ENCODE measurements at regions not wholly inside any gene's neighbourhood (a gene's known extent, or its start where the extent isn't known, plus 50 kb on each side); places are given as distances from the start of the nearest gene placed in this dataset.
"Not testable (repeated sequence)": the region's sequence is repeated elsewhere in the genome, so short reads cannot be mapped to it uniquely, and the experiment has no call there.

DNA sequence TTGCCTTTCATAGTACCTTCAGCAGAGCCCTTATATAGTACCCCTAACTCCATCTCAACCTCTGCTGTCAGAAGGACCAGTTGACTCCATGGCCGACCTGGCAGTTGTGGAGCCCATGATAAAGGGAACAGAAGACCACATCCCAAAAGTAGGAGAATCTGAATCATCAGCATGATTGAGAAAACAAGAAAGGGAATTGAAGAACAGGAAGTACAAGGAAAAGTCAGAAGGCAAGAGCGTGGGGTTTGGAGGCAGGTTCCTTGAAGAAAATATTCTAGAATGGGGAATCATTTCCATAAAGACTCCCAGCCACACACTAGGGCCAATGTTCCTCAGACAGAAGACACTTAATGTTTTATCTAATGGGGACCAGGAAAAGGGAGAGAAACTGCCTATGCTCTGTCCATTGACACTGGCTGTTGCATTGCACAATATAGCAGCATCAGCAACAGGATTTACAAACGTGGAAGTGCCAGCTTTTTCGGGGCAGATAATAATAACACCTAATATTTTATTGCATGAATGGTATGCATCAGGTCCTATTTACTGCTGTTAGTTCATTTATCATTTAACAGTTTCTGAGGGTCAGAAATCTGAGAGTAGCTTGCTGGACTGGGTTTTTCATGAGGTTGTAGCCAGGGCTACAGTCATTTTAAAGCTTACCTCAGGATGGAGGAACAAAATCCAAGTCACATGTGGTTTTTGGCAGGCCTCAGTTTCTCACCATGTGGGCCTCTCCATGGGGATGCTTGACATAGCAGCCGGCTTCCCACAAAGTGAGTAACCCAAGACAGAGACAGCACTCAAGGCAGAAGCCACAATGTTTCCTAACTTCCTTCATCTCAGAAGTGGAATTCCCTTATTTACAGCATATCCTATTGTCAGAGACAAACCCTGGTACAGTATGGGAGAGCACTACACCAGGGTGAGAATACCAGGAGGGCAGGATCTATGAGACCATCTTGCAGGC lies 483.4 kb downstream of the PLPP3 start:
- DNase-seq: no peak

DNA sequence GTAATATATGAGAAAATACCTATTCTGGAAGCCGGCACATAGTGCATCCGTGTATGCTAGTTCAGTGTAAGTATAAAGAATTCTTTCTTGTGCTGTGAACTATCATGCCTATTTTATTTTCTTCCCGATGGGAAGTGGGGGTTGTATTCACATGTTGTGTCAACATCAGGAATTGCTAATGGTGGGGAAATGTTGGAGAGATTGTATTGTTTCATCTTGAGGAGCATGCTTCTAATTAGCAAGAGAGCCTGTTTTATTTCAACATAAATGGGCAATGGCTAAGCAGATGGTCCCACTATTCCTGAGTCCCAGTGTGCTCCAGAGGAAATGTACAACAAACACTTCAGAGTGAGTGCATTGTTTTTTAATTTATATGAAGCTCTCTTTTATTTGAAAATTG lies 485.2 kb downstream of the PLPP3 start:
- no peak for DNase-seq

DNA sequence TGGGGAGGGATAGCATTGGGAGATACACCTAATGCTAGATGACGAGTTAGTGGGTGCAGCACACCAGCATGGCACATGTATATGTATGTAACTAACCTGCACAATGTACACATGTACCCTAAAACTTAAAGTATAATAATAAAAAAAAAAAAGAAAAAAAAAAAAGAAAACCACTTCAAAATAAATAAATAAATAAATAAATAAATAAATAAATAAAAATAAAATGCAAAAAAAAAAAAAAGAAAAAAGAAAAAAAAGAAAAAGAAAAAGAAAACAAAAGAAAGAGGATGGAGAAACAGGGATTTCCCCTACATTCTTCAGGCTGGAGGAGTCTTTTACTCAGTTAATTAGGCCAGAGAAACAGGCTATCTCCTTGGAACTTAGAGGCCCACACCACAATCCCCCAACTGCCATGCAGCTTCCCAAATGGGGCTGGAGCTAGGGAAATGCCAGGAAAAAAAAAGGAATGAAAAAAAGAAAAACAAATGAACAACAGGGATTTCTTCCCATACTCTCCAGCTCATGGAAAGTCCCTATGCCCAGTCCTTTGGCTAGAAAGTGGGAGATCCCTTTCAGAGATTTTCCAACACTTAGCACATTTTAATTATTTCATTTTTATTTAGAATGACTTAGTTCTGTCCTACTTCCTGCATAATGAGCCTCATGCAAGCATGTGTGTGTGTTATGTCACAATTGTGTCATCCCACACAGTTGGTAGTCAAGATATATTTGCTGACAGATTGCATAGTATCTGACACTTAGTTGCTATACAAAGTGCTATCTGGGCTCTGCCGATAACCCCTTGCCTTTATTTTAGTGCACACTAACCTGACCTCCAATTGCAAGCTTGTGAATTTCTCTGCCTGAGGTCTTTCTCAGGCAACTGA lies 486.4 kb downstream of the PLPP3 start:
- DNase-seq: no peak

DNA sequence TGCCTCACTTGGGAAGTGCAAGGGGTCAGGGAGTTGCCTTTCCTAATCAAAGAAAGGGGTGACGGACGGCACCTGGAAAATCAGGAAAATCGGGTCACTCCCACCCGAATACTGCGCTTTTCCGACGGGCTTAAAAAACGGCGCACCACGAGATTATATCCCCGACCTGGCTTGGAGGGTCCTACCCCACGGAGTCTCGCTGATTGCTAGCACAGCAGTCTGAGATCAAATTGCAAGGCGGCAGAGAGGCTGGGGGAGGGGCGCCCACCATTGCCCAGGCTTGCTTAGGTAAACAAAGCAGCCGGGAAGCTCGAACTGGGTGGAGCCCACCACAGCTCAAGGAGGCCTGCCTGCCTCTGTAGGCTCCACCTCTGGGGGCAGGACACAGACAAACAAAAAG lies 489.5 kb downstream of the PLPP3 start:
- DNase-seq: not testable (repeated sequence)

DNA sequence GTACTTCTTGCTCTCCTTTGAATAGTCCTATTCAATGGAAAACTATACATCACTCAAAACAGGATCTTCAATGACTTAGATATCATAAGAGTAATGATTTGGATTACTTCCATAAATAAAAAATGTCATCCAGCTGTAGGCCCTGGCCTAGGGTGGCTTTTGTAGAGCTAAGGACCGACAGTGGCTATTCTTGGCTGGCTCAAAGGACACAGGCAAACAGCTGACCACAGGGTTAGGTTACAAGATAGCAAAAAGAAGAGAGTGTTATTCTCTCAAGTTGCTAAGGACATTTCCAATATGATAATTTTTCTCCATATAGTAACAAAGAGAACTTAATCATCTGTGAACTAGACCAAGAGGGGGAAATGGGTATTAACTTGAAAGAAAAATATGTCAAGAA lies 495.1 kb downstream of the PLPP3 start:
- no peak for DNase-seq

DNA sequence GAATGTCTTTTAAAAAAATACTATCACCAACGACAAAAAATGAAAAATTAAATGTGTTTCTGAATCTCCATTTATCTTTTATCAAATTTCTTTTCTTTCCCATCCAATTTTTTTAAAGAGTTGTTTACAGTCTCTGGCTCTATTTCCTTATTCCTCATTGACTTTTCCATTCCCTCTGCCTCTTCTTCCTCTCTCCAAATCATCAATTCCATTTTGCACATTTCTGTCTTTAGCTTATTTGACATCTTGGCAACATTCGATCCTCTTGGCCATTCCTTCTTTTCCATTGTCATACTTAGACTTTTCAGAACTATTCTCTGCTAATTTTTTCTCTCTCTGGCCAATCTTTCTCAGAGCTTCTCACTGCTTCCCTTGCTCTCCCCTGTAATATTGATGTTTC lies 497.6 kb downstream of the PLPP3 start:
- no peak for DNase-seq

DNA sequence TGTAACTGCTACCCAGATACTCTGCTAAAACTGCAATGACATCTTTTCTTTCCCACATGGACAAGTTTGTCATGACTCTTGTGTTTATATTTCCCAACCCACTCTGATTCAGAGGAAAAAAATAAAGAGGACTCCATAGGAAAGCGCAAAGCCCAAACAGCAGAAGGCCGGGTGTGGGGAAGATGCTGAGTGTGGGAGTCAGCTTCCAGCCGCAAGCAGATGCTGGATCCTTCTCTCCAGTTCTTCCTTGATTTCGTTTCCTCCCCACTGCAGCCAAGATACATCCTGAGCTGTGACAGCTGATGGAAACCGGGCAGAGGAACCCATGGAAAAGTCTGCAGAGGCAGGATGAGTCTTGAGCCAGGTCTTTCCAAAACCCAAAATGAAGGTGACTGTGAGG lies 498.2 kb downstream of the PLPP3 start:
- no peak for DNase-seq

DNA sequence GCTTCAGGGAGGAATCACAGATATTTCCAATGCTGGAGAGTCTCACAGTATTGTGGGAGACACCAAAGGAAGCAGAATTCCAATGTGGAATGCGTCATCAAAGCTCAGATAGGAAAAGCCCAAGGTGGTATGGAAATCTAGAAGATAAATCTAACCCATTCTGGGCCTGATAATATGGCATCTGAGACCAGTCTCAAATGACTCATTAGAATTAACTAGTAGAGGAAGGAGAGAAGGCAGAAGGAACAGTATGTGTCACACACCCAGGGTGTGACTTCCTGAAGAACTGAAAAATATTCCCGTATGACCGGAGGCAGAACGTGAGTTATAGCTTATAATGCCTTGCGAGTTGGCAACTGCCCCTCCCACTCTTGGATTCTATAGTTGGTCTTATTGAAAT lies 499.2 kb downstream of the PLPP3 start:
- no peak for DNase-seq

DNA sequence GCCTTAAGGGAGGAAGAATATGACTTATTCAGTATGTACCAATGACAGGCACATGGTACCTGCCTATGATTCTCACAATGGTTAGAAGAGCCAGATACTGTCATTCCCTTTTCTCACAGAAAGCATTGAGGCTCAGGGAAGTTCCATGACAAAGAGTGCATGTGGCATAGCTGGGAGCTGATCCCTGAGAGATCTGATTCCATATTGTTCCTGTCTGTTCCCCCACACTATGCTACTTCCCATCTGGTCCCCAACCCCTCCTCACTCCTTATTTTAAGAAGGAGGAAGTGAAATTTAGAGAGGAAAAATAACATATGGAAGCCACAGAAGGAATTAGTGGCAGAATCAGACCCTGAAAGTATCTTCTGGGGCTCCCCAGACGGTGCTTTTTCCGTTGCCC lies 500.0 kb downstream of the PLPP3 start:
- no peak for DNase-seq

DNA sequence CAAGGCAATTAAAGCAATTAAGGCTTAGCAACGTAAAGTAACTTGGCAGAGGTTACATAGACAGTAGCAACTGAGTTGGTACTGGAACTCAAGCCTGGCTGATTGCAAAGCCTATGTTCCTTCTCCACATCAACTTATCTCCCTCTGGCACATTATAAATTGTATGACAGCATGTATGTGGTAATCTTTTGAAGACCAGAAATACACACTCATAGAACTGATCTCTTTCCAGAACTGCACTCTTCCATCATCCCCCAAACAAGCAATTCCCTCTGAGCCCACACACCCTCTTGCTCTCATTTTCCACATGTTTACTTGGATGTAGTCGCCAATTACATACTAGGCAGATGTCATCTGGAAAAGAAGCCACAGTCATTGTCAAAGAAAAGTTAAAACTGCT lies 502.2 kb downstream of the PLPP3 start:
- DNase-seq: no peak

DNA sequence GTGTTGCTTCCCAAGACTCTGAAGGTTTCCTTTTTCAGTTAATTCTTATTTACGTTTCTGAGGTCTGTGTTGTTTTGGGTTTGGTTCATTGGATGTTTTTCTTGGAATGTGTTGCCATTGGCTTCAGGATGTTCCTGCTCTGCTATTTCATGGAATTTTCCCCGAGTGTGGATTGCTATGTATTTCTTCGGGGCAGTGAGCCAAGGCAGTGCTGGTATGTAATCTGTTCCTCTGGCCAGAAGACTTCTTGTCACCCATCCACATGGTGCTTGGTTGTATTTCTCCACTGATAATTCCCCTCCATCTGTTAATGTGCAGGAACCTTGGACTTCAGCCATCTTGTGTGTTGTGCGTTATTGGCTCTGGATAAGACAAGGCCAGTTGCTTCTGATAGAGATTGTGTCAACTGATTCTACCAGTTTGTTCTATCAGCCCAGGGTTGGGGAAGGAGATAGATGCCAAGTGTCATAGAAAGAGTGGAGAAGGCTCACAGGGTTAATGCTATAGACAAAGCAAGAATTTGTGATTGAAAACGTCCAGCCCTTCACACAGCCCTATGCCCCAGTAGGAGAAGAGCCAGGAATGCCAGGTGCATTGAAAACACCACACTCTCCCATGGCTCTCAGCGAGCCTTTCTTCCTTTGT lies 505.2 kb downstream of the PLPP3 start:
- DNase-seq: no peak

DNA sequence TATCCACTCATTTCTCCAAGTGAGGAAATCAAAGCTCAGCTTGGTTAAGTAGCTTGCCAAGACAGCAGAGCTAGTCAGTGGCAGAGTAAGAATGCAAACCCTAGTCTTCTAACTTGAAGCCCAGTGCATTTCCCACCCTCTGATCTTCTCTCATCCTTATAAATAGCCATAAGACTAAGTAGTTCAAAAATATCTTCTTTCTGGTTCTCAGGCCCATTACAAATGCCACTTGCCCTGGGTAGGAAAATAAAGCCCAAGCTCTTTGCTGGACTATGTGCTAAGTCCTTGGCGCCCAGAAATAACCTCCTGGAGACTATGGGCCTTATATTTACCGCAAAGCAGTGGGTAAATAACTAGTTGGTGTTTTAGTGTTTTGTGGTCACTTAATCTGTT lies 505.8 kb downstream of the PLPP3 start:
- no peak for DNase-seq

DNA sequence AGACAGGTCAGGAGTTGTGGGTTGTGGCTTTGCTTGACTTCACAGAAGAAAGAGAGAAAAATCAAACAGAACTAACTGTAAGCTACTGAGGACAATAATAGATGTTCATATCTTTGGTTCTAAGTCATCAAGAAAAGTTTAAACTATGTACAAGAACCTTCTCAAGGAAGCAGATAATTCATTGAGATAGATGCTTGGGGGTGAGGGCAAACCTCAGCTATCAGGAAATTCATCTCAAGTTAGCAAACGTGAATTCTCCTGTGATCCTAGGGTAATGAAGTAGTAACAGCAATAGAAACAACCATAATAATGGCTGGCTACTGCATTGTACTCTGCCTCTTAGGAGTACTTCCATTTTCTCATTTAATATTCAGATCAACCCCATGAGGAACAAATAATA lies 506.2 kb downstream of the PLPP3 start:
- DNase-seq: no peak

DNA sequence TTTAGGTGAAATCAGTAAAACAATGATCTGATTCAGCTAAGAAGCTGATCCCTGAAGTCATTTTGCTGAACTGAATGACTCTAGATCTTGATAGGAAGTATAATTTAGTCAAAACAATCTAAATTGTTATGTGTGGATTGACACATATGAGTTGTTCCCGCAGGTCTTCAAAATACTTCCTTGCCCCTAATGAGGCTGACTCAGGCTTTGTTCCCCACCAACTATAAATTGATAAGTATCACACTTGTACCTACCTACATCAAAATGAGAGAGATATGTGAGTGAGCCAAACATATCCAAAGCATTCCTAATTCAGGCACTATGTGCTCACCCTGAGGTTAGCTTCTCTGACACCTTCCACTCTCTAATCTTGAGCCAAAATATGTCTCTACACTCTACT lies 507.1 kb downstream of the PLPP3 start:
- no peak for DNase-seq

DNA sequence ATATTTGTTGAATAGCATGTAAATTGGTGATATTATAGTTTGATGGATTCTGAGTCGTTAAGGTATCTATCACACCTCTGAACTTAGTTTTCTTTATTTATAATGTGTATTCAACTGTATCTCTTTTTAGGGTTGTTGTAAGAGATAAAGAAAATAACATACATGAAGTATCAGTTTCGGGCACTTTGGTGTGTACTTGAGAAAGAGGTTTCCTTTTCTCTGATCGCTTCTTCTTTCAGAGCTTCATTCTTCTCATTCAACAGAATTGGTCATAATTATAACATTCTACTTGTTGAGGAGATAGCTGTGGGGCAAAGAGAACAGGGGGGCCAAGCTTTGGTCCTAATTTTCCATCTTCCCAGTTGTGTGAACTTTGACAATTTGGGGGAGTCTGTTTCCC lies 508.0 kb downstream of the PLPP3 start:
- DNase-seq: no peak

DNA sequence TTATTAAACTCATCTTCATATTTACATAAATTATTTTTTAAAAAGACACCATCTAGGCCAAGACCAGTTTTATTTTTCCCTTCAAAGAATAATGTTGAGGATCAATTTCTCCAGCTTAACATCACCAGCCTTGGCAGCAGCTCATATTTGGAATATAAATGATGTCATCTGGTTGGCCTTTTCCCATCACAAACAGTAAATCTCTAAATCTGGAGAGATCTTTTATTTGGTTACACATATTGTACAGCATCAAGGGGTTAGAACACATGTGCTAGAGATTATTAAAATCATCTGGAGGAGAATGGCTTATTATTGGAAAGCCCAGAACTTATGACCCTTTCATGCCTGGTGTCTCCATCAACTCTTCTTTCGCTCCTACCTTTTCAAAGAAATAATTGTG lies 508.8 kb downstream of the PLPP3 start:
- no peak for DNase-seq

DNA sequence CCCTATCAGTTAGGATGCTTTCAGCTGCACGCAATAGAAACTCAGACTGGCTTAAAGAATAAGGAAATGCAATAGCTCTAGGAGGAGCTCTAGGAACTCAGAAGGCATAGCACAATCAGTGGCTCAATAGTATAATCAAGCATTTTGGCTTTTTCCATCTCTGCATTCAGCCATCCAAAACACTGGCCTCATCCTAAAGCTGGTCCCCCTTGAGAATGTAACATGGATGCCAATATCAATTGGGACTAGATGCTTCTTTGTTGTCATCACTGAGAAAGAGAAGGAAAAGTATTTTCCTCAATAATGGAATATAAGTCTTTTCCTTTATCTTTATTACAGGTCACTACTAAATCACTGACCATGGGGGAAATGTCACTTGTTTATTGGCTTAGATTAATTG lies 509.5 kb downstream of the PLPP3 start:
- no peak for DNase-seq

DNA sequence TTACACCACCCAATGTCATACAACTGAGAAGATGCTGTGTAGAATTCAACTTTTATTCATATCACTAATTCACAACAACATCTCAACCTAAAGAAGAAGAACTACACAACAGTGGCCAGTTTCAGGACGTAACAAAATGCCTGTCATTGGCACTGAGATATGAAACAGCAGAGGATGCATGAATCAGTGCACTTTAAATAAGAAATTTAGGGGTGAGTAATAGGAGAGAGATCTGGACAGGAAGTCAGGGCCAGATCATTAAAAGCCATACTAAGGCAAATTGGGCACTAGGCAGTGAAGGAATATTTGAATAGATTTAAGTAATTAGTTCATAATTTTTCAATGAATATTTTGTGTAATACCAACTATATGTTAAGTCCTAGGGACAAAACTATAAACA lies 510.5 kb downstream of the PLPP3 start:
- no peak for DNase-seq

DNA sequence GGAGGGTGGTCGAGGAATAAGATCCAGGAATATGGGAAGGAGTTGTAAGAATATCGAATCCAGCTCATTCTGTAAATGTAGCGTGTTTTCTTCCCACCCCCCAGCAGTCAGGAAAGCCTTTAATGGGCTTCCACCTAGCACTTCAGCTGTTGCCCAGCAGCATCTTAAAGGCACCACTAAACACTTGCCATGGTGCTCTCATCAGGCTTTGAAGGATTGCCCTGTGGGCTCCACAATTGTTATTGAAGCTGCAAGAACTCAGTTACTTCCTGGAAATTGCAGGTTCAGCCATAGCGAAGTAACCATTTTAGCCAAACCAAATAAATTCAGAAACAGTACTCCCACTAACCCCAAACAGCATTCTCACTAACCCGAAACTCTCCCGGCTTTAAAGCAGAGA lies 511.2 kb downstream of the PLPP3 start:
- DNase-seq: no peak

DNA sequence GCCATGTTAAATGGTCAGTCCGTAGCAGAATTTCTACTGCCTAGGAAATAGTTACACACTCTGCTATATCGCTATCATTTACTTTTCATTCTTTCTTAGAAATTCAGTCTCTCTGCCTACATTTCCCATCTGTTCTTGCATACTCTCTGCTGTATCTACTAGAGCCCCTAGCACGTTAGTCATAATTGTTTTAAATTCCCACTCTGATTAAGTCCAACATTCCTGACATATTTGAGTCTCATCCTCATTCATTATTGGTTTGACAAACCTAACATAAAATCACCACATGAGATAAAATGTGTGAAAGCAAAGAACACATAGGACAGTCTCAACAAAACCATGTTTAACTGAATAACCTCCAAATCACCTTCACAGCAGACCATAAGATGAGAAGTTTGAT lies 513.6 kb downstream of the PLPP3 start:
- DNase-seq: no peak

DNA sequence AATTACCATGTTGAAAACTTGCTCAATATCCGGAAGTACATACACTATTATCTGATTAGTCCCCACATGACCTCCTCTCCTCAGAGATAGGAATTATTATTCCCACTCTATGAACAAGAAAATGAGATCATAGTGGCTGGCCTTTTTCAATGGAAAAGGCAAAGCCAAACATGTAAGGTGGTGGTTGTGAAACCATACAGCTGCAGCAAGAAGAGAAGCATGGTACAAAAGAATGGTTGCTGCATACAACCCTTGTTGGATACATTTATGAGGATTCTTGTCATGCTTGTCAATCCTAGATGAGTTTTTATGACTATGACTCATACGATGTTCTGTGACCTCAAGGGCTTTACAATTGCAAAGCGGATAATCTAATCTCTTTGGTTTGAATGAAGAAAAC lies 514.7 kb downstream of the PLPP3 start:
- DNase-seq: no peak

DNA sequence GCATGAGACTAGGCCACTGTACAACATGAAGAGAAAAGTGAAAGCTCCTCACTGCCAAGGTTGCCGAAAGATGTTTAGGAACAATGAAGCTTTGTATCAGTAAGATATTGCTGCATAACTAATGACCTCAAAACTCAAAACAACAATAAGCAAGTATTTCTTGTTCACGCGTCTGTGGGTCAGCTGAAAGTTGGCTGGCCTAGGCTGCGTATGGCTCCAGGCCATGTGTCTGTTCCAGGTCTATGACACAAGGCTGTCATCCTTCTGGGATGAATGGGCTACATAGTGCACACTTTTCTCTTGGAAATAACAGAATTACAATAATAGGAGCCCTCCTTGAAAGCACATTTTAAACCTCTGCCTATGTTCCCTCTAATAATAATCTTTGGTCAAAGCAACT lies 515.9 kb downstream of the PLPP3 start:
- DNase-seq: no peak

DNA sequence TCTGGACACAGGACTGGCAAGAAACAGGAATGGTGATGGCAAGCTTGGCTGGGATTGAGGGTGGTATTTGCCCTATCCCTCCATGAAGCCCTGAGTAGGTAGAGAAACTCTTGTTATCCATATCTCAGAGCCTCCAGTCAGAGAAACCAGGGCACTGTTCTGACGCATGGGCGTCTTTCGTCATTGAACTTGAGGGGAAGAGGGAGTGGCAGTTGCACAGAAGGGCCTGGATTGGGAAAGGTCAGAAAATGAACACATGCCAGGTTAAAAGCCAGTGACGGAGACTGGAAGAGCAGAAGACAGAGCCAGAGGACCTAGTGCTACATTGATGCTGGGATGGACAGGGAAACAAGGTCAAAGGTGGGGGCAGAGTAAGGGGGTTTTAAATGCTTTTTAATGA lies 516.7 kb downstream of the PLPP3 start:
- no peak for DNase-seq

DNA sequence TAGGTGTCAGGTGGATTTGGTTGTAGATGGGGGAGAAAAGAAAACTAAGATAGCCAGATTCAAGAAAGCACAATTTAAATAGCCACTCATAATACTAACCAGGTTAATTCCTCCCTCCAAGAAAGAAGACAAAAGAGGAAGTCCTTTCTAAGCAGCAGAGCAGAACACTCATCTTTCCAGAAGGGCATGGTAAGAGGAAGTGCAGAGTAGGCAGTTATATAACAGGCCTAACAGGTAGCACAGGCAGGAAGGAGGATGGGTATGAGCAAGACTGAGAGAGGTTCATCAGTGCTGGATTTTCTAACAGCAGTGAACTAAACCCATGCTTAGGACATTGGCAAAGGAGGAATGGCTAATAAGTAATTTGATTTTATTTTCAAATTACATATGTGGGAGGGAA lies 517.5 kb downstream of the PLPP3 start:
- no peak for DNase-seq
